ENCODE measurements at regions not wholly inside any gene's neighbourhood (a gene's known extent, or its start where the extent isn't known, plus 50 kb on each side); places are given as distances from the start of the nearest gene placed in this dataset.
"Not testable (repeated sequence)": the region's sequence is repeated elsewhere in the genome, so short reads cannot be mapped to it uniquely, and the experiment has no call there.

GRCh38 chr13:80168089-80168850, 172.7 kb downstream of the SPRY2 start:
- H3K4me1 Mint-ChIP-seq: peaks cover 0 to 6% (median 5%) of the 10 kb centered on the region in 3 donors
- H3K9me3 Mint-ChIP-seq: peaks cover 0 to 2% (median 0%) of the 10 kb centered on the region in 3 donors
- H3K27me3 Mint-ChIP-seq: no peaks in the 10 kb centered on the region
- no peaks in the 10 kb centered on the region for H3K36me3 Mint-ChIP-seq
- no peak overlapping the region for H3K4me3 Mint-ChIP-seq
- no peak overlapping the region for H3K27ac Mint-ChIP-seq

- no peak overlapping the region for H3K4me3 Mint-ChIP-seq
- H3K9me3 Mint-ChIP-seq: peaks cover 0 to 3% (median 2%) of the 10 kb centered on the region in 3 donors
- H3K36me3 Mint-ChIP-seq: no peaks in the 10 kb centered on the region
- no peak overlapping the region for H3K27ac Mint-ChIP-seq
- peaks cover 0 to 6% (median 5%) of the 10 kb centered on the region in 3 donors for H3K4me1 Mint-ChIP-seq
- no peaks in the 10 kb centered on the region for H3K27me3 Mint-ChIP-seq
Measured at GRCh38 chr13:80166352-80166751, 174.6 kb downstream of the SPRY2 start.

- Mint-ChIP-seq H3K27me3 (no peaks in the 10 kb centered on the region), H3K4me3 (no peak overlapping the region), H3K9me3 (peaks cover 0 to 3% (median 2%) of the 10 kb centered on the region in 3 donors), H3K27ac (no peak overlapping the region), H3K4me1 (peaks cover 0 to 6% (median 5%) of the 10 kb centered on the region in 3 donors), H3K36me3 (no peaks in the 10 kb centered on the region)
Measured at GRCh38 chr13:80164462-80164861, 176.5 kb downstream of the SPRY2 start.

DNA sequence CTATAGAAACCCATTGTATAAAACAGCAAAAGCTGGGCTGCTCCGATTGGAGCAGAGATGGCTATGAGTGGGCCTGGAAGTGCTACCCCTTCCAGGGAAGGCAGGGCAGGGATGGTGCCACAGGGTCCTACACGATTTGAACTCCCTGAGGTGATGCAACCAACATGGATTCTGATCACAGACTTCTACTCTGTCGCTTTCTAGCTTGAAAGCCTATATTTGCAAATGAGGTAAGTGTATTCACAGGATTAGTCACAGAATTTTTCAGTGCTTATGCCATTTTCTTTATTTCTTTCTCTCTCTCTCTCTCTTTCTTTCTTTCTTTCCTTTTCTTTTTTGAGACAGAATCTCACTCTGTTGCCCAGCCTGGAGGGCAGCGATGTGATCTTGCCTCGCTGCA, 179.0 kb downstream of the SPRY2 start:
- H3K4me3 Mint-ChIP-seq: no peak overlapping the region
- H3K27ac Mint-ChIP-seq: no peak overlapping the region
- no peaks in the 10 kb centered on the region for H3K36me3 Mint-ChIP-seq
- peaks cover 0 to 3% (median 3%) of the 10 kb centered on the region in 3 donors for H3K9me3 Mint-ChIP-seq
- H3K27me3 Mint-ChIP-seq: no peaks in the 10 kb centered on the region
- H3K4me1 Mint-ChIP-seq: peaks cover 0 to 4% (median 2%) of the 10 kb centered on the region in 3 donors

DNA sequence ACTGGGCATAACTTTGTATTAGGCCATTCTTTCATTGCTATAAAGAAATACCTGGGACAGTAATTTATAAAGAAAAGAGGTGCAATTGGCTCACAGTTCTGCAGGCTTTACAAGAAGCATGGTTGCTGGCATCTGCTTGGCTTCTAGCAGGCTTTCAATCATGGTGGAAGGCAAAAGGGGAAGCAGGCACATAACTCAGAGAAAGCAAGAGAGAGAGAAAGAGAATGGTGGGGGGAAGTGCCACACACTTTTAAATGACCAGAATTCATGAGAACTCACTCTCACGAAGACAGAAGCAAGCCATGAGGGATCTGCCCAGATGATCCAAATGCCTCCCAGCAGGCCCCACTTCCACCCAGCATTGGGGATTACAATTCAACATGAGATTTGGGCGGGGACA, 179.7 kb downstream of the SPRY2 start:
- Mint-ChIP-seq H3K27me3 (no peaks in the 10 kb centered on the region), H3K4me3 (no peak overlapping the region), H3K4me1 (peaks cover 0 to 4% (median 2%) of the 10 kb centered on the region in 3 donors), H3K27ac (no peak overlapping the region), H3K9me3 (peaks cover 0 to 3% (median 1%) of the 10 kb centered on the region in 3 donors), H3K36me3 (no peaks in the 10 kb centered on the region)

GRCh38 chr13:80160110-80160509, 180.8 kb downstream of the SPRY2 start:
- Mint-ChIP-seq H3K27ac (no peak overlapping the region), H3K9me3 (peaks cover 0 to 3% (median 1%) of the 10 kb centered on the region in 3 donors), H3K36me3 (no peaks in the 10 kb centered on the region), H3K27me3 (no peaks in the 10 kb centered on the region), H3K4me1 (peaks cover 0 to 4% (median 2%) of the 10 kb centered on the region in 3 donors), H3K4me3 (no peak overlapping the region)

- no peak overlapping the region for H3K27ac Mint-ChIP-seq
- no peaks in the 10 kb centered on the region for H3K27me3 Mint-ChIP-seq
- H3K36me3 Mint-ChIP-seq: no peaks in the 10 kb centered on the region
- H3K9me3 Mint-ChIP-seq: peaks cover 0 to 1% (median 0%) of the 10 kb centered on the region in 3 donors
- H3K4me1 Mint-ChIP-seq: no peaks in the 10 kb centered on the region
- H3K4me3 Mint-ChIP-seq: no peak overlapping the region
Measured at GRCh38 chr13:80157261-80157932, 183.5 kb downstream of the SPRY2 start.

DNA sequence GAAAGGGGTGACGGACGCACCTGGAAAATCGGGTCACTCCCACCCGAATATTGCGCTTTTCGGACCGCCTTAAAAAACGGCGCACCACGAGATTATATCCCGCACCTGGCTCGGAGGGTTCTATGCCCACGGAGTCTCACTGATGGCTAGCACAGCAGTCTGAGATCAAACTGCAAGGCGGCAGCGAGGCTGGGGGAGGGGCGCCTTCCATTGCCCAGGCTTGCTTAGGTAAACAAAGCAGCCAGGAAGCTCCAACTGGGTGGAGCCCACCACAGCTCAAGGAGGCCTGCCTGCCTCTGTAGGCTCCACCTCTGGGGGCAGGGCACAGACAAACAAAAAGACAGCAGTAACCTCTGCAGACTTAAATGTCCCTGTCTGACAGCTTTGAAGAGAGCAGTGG, 188.8 kb downstream of the SPRY2 start:
- not testable (repeated sequence) for H3K36me3 Mint-ChIP-seq, H3K4me1 Mint-ChIP-seq, H3K27ac Mint-ChIP-seq, H3K27me3 Mint-ChIP-seq, H3K4me3 Mint-ChIP-seq, H3K9me3 Mint-ChIP-seq

- Mint-ChIP-seq H3K27me3 (no peaks in the 10 kb centered on the region), H3K4me1 (no peaks in the 10 kb centered on the region), H3K9me3 (peaks cover 0 to 1% (median 0%) of the 10 kb centered on the region in 3 donors), H3K4me3 (no peak overlapping the region), H3K36me3 (no peaks in the 10 kb centered on the region), H3K27ac (no peak overlapping the region)
Measured at GRCh38 chr13:80151016-80151415, 189.9 kb downstream of the SPRY2 start.

DNA sequence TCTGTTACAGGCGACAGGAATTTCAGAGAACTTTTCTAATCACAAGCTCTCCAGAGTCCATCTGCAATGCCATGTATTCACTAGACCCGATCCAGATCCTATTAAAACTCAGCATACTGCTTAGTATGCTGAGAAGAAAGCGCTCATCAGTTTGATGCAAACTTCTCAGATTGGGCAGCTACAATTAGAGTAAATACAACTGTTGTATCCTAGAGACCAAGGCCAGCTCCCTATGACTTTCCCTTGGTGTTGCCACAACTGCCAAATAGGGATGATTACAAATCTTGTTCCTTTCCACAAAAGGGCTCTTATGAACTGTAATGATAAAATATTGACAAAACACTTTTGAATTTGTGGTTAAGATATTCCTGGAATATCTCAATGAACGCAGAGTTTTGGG, 191.2 kb downstream of the SPRY2 start:
- no peaks in the 10 kb centered on the region for H3K4me1 Mint-ChIP-seq
- H3K4me3 Mint-ChIP-seq: no peak overlapping the region
- H3K36me3 Mint-ChIP-seq: no peaks in the 10 kb centered on the region
- H3K27me3 Mint-ChIP-seq: no peaks in the 10 kb centered on the region
- no peak overlapping the region for H3K27ac Mint-ChIP-seq
- H3K9me3 Mint-ChIP-seq: peaks cover 0 to 1% (median 0%) of the 10 kb centered on the region in 3 donors

DNA sequence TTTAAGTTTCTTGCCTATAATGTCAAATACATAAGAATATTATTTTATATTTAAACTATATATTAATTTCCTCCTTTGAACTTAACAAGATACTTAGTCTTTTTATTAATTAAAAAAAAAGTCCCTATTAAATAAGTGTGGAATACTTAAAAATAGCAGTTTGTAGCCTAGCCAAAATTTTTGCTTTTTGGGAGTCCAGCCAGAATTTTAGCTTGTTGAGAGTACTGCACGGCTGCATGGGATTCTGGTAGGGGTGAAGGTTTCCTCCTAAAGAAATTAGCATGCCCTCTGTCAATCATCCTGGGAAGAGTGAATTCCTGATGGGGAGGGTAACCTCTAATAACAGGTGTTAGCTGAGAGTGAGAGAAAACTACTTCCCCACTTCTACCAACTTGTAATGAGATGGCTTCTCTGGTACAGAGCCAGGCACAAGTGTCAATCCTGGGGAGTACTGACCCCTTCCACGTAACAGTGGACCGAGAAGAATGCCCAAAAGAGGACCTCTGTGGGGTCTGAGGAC, 195.7 kb downstream of the SPRY2 start:
- Mint-ChIP-seq H3K4me1 (peaks cover 0 to 2% (median 0%) of the 10 kb centered on the region in 3 donors), H3K27me3 (no peaks in the 10 kb centered on the region), H3K9me3 (peaks cover 0 to 1% (median 0%) of the 10 kb centered on the region in 3 donors), H3K36me3 (no peaks in the 10 kb centered on the region), H3K27ac (no peak overlapping the region), H3K4me3 (no peak overlapping the region)

- Mint-ChIP-seq H3K27me3 (no peaks in the 10 kb centered on the region), H3K36me3 (peaks cover 2% of the 10 kb centered on the region), H3K4me1 (peaks cover 0 to 2% (median 0%) of the 10 kb centered on the region in 3 donors), H3K27ac (no peak overlapping the region), H3K4me3 (no peak overlapping the region), H3K9me3 (peaks cover 0 to 1% (median 0%) of the 10 kb centered on the region in 3 donors)
Measured at GRCh38 chr13:80144493-80144892, 196.4 kb downstream of the SPRY2 start.

- Mint-ChIP-seq H3K4me1 (peaks cover 0 to 2% (median 0%) of the 10 kb centered on the region in 3 donors), H3K27me3 (no peaks in the 10 kb centered on the region), H3K36me3 (peaks cover 2% of the 10 kb centered on the region), H3K27ac (no peak overlapping the region), H3K9me3 (no peaks in the 10 kb centered on the region), H3K4me3 (no peak overlapping the region)
Measured at GRCh38 chr13:80141123-80141849, 199.6 kb downstream of the SPRY2 start.

- peaks cover 0 to 2% (median 0%) of the 10 kb centered on the region in 3 donors for H3K4me1 Mint-ChIP-seq
- H3K4me3 Mint-ChIP-seq: no peak overlapping the region
- no peak overlapping the region for H3K27ac Mint-ChIP-seq
- no peaks in the 10 kb centered on the region for H3K27me3 Mint-ChIP-seq
- H3K9me3 Mint-ChIP-seq: no peaks in the 10 kb centered on the region
- peaks cover 2% of the 10 kb centered on the region for H3K36me3 Mint-ChIP-seq
Measured at GRCh38 chr13:80140685-80141084, 200.2 kb downstream of the SPRY2 start.

DNA sequence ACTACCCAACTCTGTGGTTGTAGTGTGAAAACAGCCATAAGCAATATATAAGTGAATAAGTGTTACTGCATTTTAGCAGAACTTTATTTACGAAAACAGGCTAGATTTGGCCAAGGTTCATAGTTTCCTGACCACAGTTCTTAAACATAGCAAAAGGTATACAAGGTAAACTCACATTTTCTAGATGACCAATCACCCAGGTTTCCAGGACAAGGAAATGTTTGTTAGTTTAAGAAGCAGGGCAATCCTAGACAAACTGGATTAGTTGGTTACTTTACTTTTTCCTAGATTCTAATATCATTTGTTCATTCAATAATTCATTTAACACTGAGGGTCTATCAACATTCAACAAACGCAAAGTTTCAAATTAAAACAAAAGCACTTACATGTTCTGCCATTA, 201.7 kb downstream of the SPRY2 start:
- H3K4me1 Mint-ChIP-seq: peaks cover 0 to 2% (median 0%) of the 10 kb centered on the region in 3 donors
- peaks cover 0 to 3% (median 0%) of the 10 kb centered on the region in 3 donors for H3K9me3 Mint-ChIP-seq
- H3K27ac Mint-ChIP-seq: no peak overlapping the region

More for the DNA sequence above, 201.7 kb downstream of the SPRY2 start:
- Mint-ChIP-seq H3K27me3 (no peaks in the 10 kb centered on the region), H3K4me3 (no peak overlapping the region), H3K36me3 (peaks cover 2% of the 10 kb centered on the region)

All from IgD-negative memory B cell (primary cell).